Neuron (in vitro differentiated cells): ENCODE measurements at regions not wholly inside any gene's neighbourhood (a gene's known extent, or its start where the extent isn't known, plus 50 kb on each side); places are given as distances from the start of the nearest gene placed in this dataset.

Source experiments
- H2AFZ ChIP-seq: one replicate; pipeline ENCODE4 v1.6.1; 2013; ENCODE audit warnings: low read depth, mild to moderate bottlenecking, inconsistent platforms, low read length, moderate library complexity
- H3K27me3 ChIP-seq: one replicate; pipeline ENCODE4 v1.6.1; 2013; ENCODE audit warnings: low read length; ENCODE audit not compliant: insufficient read depth
- H3K36me3 ChIP-seq: one replicate; pipeline ENCODE4 v1.6.1; 2013; ENCODE audit warnings: low read length; ENCODE audit not compliant: insufficient read depth
- H3K4me1 ChIP-seq: one replicate; pipeline ENCODE4 v1.6.1; 2013; ENCODE audit warnings: low read length; ENCODE audit not compliant: insufficient read depth
- H3K4me3 ChIP-seq: 2 replicates; pipeline ENCODE4 v1.5.1; 2013; ENCODE audit warnings: mild to moderate bottlenecking, low read length, moderate library complexity
- H3K9me3 ChIP-seq: one replicate; pipeline ENCODE4 v1.6.1; 2013; ENCODE audit warnings: low read length

DNA sequence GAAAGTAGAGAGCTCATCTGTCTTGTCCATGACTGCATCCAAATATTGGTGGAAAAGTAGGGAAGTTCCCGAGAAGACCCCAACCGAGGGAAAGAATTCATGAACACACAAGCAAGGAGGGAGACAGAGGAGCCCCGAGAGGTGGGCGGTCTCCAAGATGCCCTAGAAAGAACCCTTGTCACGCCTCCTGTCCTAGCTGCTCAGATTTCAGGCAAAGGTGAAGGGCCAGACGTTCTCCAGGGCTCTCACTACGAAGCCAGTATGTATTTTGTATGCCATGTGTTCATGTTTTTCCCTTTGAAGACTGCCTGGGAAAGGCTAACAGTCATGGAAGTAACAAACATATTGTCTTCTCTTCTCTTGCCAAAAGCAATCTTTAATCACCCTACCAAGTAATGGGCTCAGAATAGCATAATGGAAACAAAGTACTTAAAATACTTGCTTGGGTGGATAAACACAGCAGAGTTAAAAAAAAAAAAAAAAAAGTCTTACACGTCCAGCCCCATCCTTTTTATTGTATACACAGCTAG, 99.2 kb upstream of the TBX3 start:
- H3K9me3 ChIP-seq, result no peaks in the 10 kb centered on the region
- H3K27me3 ChIP-seq, result no peaks in the 10 kb centered on the region
- no peak overlapping the region for H2AFZ ChIP-seq
- no peak overlapping the region for H3K4me3 ChIP-seq
- H3K4me1 ChIP-seq, result no peaks in the 10 kb centered on the region
- H3K36me3 ChIP-seq, result no peaks in the 10 kb centered on the region

DNA sequence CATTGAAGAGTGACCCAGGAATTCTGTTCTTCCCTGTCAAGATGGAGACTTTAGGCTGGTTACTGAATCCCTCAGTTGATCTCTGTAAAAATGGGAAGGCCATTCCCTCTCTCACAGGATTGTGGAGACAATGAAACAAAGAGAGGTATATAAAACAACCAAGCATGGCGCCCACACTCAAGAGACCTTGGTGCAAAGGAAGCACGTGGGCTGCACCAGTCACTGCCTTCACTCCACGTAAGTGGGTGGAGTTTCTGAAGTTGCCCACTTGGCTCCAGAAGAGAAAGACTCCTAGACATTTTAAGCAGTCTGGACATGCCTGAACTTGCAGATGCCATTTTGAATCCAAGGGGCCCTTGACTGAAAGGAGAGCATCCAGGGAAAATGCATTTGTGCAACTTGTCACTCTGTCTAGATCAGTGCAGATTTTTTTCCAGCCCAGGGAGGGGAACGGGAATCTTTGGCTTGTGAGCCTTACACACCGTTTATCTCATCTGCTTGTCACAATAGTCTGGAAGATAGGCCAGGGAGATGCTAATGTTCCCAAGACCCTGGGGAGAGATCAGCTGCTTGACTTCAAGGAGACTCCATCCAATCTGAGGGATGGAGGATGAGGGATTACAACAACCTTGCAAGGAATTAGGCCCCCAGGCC, 96.9 kb upstream of the TBX3 start:
- H3K36me3 ChIP-seq, result no peaks in the 10 kb centered on the region
- no peak overlapping the region for H3K4me3 ChIP-seq
- no peaks in the 10 kb centered on the region for H3K4me1 ChIP-seq
- no peaks in the 10 kb centered on the region for H3K27me3 ChIP-seq
- no peaks in the 10 kb centered on the region for H3K9me3 ChIP-seq
- H2AFZ ChIP-seq, result no peak overlapping the region

DNA sequence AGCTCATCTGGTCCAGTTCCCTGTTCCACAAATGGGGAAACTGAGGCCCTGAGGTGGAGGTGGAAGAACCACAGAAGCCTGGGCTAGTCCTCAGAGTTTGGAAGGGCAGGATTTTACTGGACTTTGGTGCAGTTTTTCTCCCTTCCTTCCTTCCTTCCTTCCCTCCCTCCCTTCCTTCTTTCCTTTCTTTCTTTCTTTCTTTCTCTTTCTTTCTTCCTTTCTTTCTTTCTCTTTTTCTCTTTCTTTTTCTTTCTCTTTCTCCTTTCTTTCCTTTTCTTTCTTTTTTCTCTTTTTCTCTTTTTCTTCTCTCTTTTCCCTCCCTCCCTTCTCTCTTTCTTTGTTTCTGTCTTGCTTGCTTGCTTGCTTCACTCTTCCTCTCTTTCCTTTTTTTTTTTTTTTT, 95.7 kb upstream of the TBX3 start:
- H3K4me3 ChIP-seq, result no peak overlapping the region
- no peaks in the 10 kb centered on the region for H3K27me3 ChIP-seq
- no peaks in the 10 kb centered on the region for H3K9me3 ChIP-seq
- no peaks in the 10 kb centered on the region for H3K4me1 ChIP-seq
- no peaks in the 10 kb centered on the region for H3K36me3 ChIP-seq
- no peak overlapping the region for H2AFZ ChIP-seq

DNA sequence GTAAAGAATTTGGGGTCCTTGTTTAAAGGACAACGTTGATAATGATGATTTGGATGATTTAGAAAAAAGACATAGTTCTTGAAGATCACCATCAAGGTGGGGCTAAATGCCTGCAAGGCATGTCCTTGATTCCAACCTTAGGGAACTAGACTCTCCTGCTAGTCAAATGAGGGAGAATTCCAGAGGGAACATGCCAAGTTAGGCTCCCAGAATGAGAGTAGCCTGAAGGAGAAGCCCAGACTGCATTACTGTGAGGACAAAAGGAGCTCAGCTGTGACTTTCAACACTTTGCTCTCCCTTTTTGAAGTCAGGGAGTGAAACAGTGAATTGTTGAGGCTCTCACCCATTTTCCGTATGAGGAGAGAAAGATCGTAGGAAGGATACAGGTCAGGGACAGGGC, 95.2 kb upstream of the TBX3 start:
- Histone ChIP-seq H3K4me3 (no peak overlapping the region), H2AFZ (no peak overlapping the region), H3K9me3 (no peaks in the 10 kb centered on the region), H3K27me3 (no peaks in the 10 kb centered on the region), H3K36me3 (no peaks in the 10 kb centered on the region), H3K4me1 (no peaks in the 10 kb centered on the region)

DNA sequence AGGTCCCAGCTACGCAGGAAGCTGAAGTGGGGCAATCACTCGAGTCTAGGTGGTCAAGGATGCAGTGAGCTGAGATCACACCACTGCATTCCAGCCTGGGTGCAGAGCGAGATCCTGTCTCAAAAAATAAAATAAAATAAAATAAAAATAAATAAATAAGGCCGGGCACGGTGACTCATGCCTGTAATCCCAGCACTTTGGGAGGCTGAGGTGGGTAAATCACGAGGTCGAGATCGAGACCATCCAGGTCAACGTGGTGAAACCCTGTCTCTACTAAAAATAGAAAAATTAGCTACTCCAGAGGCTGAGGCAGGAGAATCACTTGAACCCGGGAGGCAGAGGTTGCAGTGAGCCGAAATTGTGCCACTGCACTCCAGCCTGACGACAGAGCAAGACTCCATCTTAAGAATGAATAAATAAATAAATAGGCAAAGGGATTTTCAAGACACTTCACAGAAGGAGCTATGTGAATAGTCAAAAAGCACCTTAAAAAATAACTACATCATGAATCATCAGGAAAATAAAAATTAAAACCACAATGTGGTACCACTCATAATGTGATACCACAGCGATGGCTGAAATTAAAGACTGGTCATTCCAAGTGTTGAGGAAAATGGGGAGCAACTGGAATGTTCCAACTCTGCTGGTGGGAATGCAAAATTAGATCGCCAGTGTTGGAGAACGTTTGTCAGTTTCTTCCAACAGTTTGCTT, 92.9 kb upstream of the TBX3 start:
- no peaks in the 10 kb centered on the region for H3K36me3 ChIP-seq
- no peak overlapping the region for H3K4me3 ChIP-seq
- no peak overlapping the region for H2AFZ ChIP-seq
- H3K9me3 ChIP-seq, result no peaks in the 10 kb centered on the region
- H3K4me1 ChIP-seq, result no peaks in the 10 kb centered on the region
- no peaks in the 10 kb centered on the region for H3K27me3 ChIP-seq

DNA sequence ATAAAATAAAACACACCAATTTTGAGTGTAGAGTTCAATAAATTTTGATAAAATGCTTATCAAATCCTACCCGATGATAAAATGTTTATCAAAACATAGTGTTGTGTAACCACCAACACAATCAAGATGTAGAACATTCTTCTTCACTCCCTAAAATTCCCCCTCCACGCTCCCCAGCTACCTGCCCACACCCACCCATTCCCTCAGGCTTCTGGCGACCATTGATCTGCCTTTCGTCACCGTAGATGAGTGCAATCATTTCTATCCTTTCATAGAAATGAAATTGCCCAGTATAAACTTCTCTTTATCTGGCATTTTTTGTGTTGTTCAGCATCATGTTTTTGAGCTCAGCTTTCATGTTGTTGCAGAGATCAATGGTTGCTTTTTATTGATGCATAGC, 90.7 kb upstream of the TBX3 start:
- Histone ChIP-seq H2AFZ (no peak overlapping the region), H3K27me3 (no peaks in the 10 kb centered on the region), H3K36me3 (no peaks in the 10 kb centered on the region), H3K4me1 (no peaks in the 10 kb centered on the region), H3K4me3 (no peak overlapping the region), H3K9me3 (no peaks in the 10 kb centered on the region)

DNA sequence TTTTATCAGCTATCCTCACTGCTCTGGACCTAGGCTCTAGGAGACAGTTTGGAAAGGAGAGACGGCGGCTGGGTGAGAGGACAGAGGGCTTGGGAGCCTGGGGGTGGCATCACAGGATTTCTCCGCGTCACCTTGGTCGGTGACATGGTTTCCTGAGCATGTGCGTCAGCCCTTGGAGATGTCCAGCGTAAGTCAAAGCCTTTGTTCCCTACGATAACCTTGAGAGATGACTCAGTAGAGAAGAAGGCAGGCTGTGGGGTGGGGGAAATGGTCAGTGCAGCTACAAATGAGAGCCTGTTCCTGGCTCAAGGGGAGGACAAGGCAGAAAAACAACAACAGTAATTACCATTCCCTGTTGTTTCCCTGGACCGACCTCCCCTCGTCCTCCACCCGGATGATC, 90.2 kb upstream of the TBX3 start:
- Histone ChIP-seq H3K4me1 (no peaks in the 10 kb centered on the region), H2AFZ (no peak overlapping the region), H3K36me3 (no peaks in the 10 kb centered on the region), H3K27me3 (no peaks in the 10 kb centered on the region), H3K9me3 (no peaks in the 10 kb centered on the region), H3K4me3 (no peak overlapping the region)

DNA sequence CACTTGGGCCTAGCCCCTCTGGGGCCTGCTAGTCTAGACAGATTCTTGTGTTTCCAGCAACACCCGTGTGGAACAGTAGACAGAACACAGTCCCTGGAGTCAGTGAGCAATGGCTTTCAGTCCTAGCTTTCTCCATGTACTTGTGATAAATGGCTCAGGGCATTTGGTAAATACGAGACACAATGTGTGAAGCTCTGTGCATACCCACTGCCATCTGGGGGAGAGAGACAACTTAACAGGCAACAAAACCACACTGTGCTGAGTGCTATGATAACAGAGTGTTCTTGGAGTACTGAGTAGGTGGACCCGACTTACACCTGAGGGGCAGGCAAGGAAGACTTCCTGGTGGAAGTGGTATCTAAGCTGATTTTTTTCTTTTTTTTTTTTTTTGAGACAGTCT, 86.3 kb upstream of the TBX3 start:
- Histone ChIP-seq H3K4me1 (no peaks in the 10 kb centered on the region), H3K9me3 (no peaks in the 10 kb centered on the region), H3K27me3 (no peaks in the 10 kb centered on the region)

DNA sequence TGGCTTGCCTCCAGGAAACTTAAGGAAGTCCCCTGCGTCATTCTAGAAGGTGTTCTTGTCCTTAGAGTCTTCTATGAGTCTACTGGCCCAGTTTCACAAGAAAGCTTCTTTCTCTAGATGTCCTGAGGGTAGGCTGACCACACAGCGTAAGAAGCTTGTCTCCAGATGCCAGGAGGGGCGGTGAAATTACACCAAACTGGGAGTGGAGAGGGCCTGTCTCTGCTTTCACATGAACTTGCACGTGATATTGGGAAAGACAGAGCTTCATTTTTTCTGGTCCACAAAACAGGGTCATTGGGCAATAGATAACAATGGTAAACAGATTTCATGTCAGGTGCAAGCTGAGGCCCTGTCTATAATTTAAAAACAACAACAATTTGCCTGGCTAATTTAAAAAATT, 85.7 kb upstream of the TBX3 start:
- H3K4me1 ChIP-seq, result no peaks in the 10 kb centered on the region
- no peaks in the 10 kb centered on the region for H3K27me3 ChIP-seq
- H2AFZ ChIP-seq, result no peak overlapping the region
- H3K36me3 ChIP-seq, result no peaks in the 10 kb centered on the region
- H3K9me3 ChIP-seq, result no peaks in the 10 kb centered on the region
- no peak overlapping the region for H3K4me3 ChIP-seq

More for the DNA sequence above, 86.3 kb upstream of the TBX3 start:
- no peaks in the 10 kb centered on the region for H3K36me3 ChIP-seq
- H3K4me3 ChIP-seq, result no peak overlapping the region
- no peak overlapping the region for H2AFZ ChIP-seq

DNA sequence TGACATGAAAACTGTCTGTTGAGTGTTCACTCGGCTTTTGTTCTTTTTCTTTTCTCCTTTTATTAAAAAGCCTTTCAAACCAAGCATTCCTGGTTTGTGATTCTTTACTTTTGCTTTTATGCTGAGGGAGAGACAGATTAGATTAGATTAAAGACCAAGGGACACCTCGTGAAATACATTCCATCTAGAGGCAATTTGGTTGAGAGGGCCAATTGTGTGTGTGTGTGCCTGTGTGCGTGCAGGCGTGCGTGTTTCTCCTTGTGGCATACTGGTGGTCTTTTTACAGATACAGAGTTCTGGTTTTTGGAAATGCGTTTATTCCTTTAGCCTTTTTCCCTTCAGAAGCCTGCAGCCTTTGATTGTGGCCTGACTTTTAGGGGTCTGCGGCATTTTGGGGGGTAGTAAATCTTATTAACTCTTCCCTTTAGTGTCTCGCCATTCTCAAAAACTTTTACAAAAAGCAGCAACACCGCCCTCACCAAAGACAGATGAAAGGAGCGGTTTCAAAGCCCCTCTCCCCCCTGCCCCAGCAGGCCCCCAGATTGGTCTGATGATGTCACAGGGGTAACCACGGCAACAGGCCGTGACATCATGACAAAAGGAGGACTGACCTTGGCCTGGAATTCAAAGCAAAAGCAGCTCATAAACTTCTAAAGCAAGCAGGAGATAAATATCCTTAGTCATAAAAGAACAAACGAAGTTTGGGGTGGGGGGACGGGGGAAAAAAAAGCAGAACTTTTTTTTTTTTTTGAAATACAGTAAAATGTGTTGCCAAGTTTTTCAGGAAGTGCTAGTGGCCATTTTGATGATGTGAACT, 84.1 kb upstream of the TBX3 start:
- Histone ChIP-seq H3K9me3 (no peaks in the 10 kb centered on the region), H3K4me1 (no peaks in the 10 kb centered on the region), H3K27me3 (no peaks in the 10 kb centered on the region), H3K4me3 (no peak overlapping the region), H2AFZ (no peak overlapping the region), H3K36me3 (no peaks in the 10 kb centered on the region)

DNA sequence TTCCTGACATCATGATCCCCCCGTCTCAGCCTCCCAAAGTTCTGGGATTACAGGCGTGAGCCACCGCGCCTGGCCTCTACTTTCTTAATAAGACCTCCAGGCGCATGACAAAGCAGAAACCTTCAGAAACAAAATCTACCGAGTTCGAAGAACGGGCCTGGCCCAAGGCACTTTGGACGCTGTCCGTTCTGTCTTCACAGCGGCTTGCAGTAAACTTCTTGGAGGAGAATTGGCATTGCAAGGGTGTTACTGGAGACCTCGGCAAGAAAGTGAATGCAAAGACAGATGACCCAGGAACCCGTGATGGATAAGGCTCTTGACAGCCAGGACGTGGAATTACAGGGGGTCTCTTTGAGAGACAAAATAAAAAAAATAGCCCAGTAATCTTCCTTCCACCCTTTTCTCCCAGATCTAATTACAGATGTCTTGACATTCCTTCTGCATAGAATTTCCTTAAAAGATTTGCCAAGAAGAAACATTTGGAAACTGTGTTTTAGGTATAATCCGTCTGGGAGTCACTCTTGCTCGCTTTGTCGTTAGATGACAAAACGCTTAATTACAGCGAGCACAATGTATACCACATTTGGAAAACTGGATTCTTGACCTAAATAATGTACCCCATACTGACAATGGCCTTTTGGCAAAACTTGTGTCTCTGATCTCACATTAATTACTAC, 83.2 kb upstream of the TBX3 start:
- Histone ChIP-seq H3K4me1 (no peaks in the 10 kb centered on the region), H2AFZ (no peak overlapping the region), H3K36me3 (no peaks in the 10 kb centered on the region), H3K27me3 (no peaks in the 10 kb centered on the region), H3K4me3 (no peak overlapping the region), H3K9me3 (no peaks in the 10 kb centered on the region)

DNA sequence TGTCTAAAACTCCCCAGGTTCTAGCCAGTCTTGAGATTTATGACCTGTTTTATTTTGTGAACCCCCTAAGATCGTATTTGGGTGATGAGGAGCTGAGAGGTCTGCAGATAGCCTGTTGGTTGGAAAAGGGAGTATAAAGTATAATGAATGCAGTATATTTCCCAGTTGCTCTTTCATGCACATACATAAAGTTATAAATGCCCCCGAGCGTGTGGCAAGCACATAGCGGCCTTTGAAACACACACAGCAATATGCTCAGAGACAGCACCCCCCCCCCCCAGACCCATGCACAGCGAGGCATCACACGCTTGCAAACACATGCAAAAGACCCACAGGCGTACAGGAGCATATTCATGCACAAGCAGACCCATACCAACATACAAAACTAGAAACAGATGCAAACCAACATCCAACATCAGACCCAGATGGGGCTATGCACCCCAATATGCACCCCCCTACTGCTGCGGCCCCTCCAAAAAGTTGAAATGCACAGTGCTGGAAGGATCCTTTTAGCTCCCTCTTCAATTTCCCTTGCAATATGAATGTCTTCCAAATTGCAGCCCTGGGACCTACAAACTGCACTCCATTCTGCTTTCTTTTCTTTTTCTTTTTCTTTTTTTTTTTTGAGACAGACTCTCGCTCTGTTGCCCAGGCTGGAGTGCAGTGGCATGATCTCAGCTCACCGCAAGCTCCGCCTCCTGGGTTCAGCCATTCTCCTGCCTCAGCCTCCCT, 82.2 kb upstream of the TBX3 start:
- H2AFZ ChIP-seq, result no peak overlapping the region
- no peaks in the 10 kb centered on the region for H3K27me3 ChIP-seq
- no peaks in the 10 kb centered on the region for H3K36me3 ChIP-seq
- H3K4me3 ChIP-seq, result no peak overlapping the region
- H3K4me1 ChIP-seq, result no peaks in the 10 kb centered on the region
- H3K9me3 ChIP-seq, result no peaks in the 10 kb centered on the region
